ENCODE measurements at regions not wholly inside any gene's neighbourhood (a gene's known extent, or its start where the extent isn't known, plus 50 kb on each side); places are given as distances from the start of the nearest gene placed in this dataset.
"Not testable (repeated sequence)": the region's sequence is repeated elsewhere in the genome, so short reads cannot be mapped to it uniquely, and the experiment has no call there.

GRCh38 chr2:47728551-47728950 lies 54.4 kb upstream of the MSH6 start:
- TF ChIP-seq, protein P1, sequence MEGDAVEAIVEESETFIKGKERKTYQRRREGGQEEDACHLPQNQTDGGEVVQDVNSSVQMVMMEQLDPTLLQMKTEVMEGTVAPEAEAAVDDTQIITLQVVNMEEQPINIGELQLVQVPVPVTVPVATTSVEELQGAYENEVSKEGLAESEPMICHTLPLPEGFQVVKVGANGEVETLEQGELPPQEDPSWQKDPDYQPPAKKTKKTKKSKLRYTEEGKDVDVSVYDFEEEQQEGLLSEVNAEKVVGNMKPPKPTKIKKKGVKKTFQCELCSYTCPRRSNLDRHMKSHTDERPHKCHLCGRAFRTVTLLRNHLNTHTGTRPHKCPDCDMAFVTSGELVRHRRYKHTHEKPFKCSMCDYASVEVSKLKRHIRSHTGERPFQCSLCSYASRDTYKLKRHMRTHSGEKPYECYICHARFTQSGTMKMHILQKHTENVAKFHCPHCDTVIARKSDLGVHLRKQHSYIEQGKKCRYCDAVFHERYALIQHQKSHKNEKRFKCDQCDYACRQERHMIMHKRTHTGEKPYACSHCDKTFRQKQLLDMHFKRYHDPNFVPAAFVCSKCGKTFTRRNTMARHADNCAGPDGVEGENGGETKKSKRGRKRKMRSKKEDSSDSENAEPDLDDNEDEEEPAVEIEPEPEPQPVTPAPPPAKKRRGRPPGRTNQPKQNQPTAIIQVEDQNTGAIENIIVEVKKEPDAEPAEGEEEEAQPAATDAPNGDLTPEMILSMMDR (IDR thresholded peaks at IDR 0.05) = no peak
- Mint-ChIP-seq H3K36me3 (ENCODE audit: low read depth) (no peaks in the 10 kb centered on the region), H3K9me3 (ENCODE audit: low read depth) (peaks cover 8% of the 10 kb centered on the region), H3K4me1 (ENCODE audit: low read depth) (no peaks in the 10 kb centered on the region), H3K27ac (ENCODE audit: unreplicated experiment) (no peak overlapping the region), H3K4me3 (ENCODE audit: unreplicated experiment) (no peak overlapping the region), H3K27me3 (ENCODE audit: low read depth) (no peaks in the 10 kb centered on the region)
- no peak for DNase-seq (ENCODE audit: low spot score)

GRCh38 chr2:47727956-47728355 lies 55.0 kb upstream of the MSH6 start:
- H3K4me3 Mint-ChIP-seq (ENCODE audit: unreplicated experiment) = no peak overlapping the region

DNA sequence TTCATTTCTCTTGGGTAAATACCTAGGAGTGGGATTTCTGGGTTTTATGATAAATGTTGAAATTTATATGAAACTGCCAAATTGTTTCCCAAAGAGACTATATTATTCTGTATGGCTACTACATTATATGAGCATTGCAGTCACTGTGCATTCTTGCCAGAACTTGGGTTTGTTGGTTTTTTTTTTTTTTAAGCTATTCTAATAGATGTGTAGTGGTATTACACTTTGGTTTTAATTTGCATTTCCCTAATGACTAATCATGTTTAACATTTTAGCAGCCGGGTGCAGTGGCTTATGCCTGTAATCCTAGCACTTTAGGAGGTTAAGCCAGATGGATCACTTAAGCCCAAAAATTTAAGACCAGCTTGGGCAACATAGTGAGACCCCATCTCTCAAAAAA lies 56.0 kb upstream of the MSH6 start:
- H3K9me3 Mint-ChIP-seq (ENCODE audit: low read depth); H3K27ac Mint-ChIP-seq (ENCODE audit: unreplicated experiment); DNase-seq (ENCODE audit: low spot score); H3K4me1 Mint-ChIP-seq (ENCODE audit: low read depth); H3K27me3 Mint-ChIP-seq (ENCODE audit: low read depth); H3K36me3 Mint-ChIP-seq (ENCODE audit: low read depth); H3K4me3 Mint-ChIP-seq (ENCODE audit: unreplicated experiment): not testable (repeated sequence)

More at GRCh38 chr2:47727956-47728355, 55.0 kb upstream of the MSH6 start:
- no peak overlapping the region for H3K27ac Mint-ChIP-seq (ENCODE audit: unreplicated experiment)
- no peak for DNase-seq (ENCODE audit: low spot score)
- H3K9me3 Mint-ChIP-seq (ENCODE audit: low read depth) = peaks cover 8% of the 10 kb centered on the region
- H3K27me3 Mint-ChIP-seq (ENCODE audit: low read depth) = no peaks in the 10 kb centered on the region
- TF ChIP-seq, protein P1 (IDR thresholded peaks at IDR 0.05) = no peak
- H3K4me1 Mint-ChIP-seq (ENCODE audit: low read depth) = no peaks in the 10 kb centered on the region
- no peaks in the 10 kb centered on the region for H3K36me3 Mint-ChIP-seq (ENCODE audit: low read depth)

DNA sequence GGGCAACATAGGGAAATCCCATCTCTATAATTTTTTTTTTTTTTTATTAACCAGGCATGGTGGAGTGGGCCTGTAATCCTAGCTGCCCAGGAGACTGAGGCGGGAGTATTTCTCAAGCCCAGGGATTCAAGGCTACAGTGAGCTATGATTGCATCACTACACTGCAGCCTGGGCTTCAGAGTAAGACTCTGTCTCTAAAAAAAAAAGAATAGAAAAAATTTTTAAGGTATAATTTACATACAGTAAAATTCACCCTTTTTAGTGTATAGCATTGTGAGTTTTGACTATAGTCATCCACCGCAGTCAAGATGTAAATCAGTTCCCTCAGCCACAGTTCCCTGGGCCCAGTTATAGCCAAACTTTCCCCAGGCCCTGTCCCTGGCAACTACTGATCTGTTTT lies 57.1 kb upstream of the MSH6 start:
- Mint-ChIP-seq H3K27me3 (ENCODE audit: low read depth) (no peaks in the 10 kb centered on the region), H3K36me3 (ENCODE audit: low read depth) (no peaks in the 10 kb centered on the region), H3K9me3 (ENCODE audit: low read depth) (peaks cover 8% of the 10 kb centered on the region), H3K4me1 (ENCODE audit: low read depth) (no peaks in the 10 kb centered on the region), H3K27ac (ENCODE audit: unreplicated experiment) (no peak overlapping the region), H3K4me3 (ENCODE audit: unreplicated experiment) (no peak overlapping the region)
- no peak for DNase-seq (ENCODE audit: low spot score)
- TF ChIP-seq, protein P1 (IDR thresholded peaks at IDR 0.05) = no peak

DNA sequence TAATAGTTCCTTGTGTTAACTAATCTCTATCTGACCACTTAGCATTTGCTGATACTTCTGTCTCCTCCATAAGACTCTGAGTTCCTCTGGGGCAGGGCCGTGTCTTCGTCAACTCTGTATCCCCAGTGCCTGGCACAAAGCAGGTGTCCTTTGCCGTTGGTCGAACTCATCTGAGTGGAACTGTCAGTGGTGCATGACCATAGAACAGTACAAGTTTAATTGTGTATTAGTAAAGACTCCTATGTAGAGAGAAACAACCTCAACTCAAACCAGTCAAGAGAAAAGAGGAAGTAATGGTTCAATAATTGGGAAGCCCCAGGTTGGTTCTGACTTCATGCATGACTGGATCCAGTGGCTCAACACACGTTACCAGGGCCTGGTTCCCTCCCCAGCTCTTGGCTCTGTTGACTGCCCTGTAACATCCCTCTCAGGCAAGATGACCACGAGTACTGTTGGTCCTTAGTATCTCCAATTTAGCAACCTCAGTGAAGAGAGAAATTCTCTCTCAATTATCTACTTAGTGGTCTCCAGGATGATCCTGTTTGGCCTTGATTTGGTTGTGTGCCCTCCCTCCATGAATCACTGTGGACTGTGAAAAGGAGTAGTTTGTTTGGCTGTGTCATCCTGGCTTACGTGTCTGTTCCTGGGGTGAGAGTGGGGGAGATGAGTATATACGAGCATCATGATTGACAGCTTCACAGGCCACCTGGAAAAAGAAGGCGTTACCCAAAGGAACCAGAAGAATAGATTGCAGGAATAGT lies 58.5 kb upstream of the MSH6 start:
- Mint-ChIP-seq H3K4me3 (ENCODE audit: unreplicated experiment) (no peak overlapping the region), H3K9me3 (ENCODE audit: low read depth) (peaks cover 7% of the 10 kb centered on the region), H3K4me1 (ENCODE audit: low read depth) (no peaks in the 10 kb centered on the region), H3K27me3 (ENCODE audit: low read depth) (peaks cover 6% of the 10 kb centered on the region), H3K36me3 (ENCODE audit: low read depth) (no peaks in the 10 kb centered on the region), H3K27ac (ENCODE audit: unreplicated experiment) (no peak overlapping the region)
- DNase-seq (ENCODE audit: low spot score) = no peak
- TF ChIP-seq, protein P1 (IDR thresholded peaks at IDR 0.05) = no peak

GRCh38 chr2:47721296-47721695 lies 61.6 kb upstream of the MSH6 start:
- TF ChIP-seq, protein P1 (IDR thresholded peaks at IDR 0.05) = no peak
- Mint-ChIP-seq H3K27ac (ENCODE audit: unreplicated experiment) (no peak overlapping the region), H3K36me3 (ENCODE audit: low read depth) (no peaks in the 10 kb centered on the region), H3K4me3 (ENCODE audit: unreplicated experiment) (no peak overlapping the region), H3K4me1 (ENCODE audit: low read depth) (no peaks in the 10 kb centered on the region), H3K9me3 (ENCODE audit: low read depth) (peaks cover 5% of the 10 kb centered on the region), H3K27me3 (ENCODE audit: low read depth) (peaks cover 11% of the 10 kb centered on the region)
- no peak for DNase-seq (ENCODE audit: low spot score)

All from chondrocyte (in vitro differentiated cells).